GM21390 (cell line): ENCODE measurements at regions not wholly inside any gene's neighbourhood (a gene's known extent, or its start where the extent isn't known, plus 50 kb on each side); places are given as distances from the start of the nearest gene placed in this dataset.

ENCODE experiments used
- ATAC-seq: cut with Tn5 transposase; IDR thresholded peaks from one replicate; pipeline ENCODE4 v1.9.1; 2021; ENCODE audit not compliant: unreplicated experiment

- ATAC-seq, result no peak
Measured at GRCh38 chr10:117669122-117669521, 126.6 kb downstream of the EMX2 start.

- no peak for ATAC-seq
Measured at GRCh38 chr10:117670116-117670904, 127.8 kb downstream of the EMX2 start.

GRCh38 chr10:117673230-117674010 is 130.9 kb downstream of the EMX2 start:
- no peak for ATAC-seq

- ATAC-seq, result no peak
Measured at GRCh38 chr10:117674201-117674600, 131.7 kb downstream of the EMX2 start.

- ATAC-seq, result no peak
Measured at GRCh38 chr10:117674646-117675045, 132.1 kb downstream of the EMX2 start.

- no peak for ATAC-seq
Measured at GRCh38 chr10:117675514-117676055, 133.0 kb downstream of the EMX2 start.

- no peak for ATAC-seq
Measured at GRCh38 chr10:117677239-117677638, 134.7 kb downstream of the EMX2 start.

GRCh38 chr10:117677890-117678500 is 135.4 kb downstream of the EMX2 start:
- no peak for ATAC-seq

GRCh38 chr10:117680601-117681000 is 138.1 kb downstream of the EMX2 start:
- ATAC-seq, result no peak

- no peak for ATAC-seq
Measured at GRCh38 chr10:117681104-117681503, 138.6 kb downstream of the EMX2 start.

- ATAC-seq, result no peak
Measured at GRCh38 chr10:117684046-117684610, 141.6 kb downstream of the EMX2 start.

GRCh38 chr10:117684672-117685211 is 142.2 kb downstream of the EMX2 start:
- ATAC-seq, result no peak

GRCh38 chr10:117685431-117685830 is 142.9 kb downstream of the EMX2 start:
- no peak for ATAC-seq

- ATAC-seq, result no peak
Measured at GRCh38 chr10:117686606-117687005, 144.1 kb downstream of the EMX2 start.

GRCh38 chr10:117688358-117688757 is 145.8 kb downstream of the EMX2 start:
- no peak for ATAC-seq

- no peak for ATAC-seq
Measured at GRCh38 chr10:117689566-117689965, 147.0 kb downstream of the EMX2 start.

- ATAC-seq, result no peak
Measured at GRCh38 chr10:117690359-117690758, 147.8 kb downstream of the EMX2 start.

GRCh38 chr10:117694190-117694589 is 151.6 kb downstream of the EMX2 start:
- ATAC-seq, result no peak

GRCh38 chr10:117697402-117697801 is 154.9 kb downstream of the EMX2 start:
- no peak for ATAC-seq

- ATAC-seq, result no peak
Measured at GRCh38 chr10:117698809-117699208, 156.3 kb downstream of the EMX2 start.
